ENCODE measurements at regions not wholly inside any gene's neighbourhood (a gene's known extent, or its start where the extent isn't known, plus 50 kb on each side); places are given as distances from the start of the nearest gene placed in this dataset.
"Not testable (repeated sequence)": the region's sequence is repeated elsewhere in the genome, so short reads cannot be mapped to it uniquely, and the experiment has no call there.

- H3K4me3 ChIP-seq (ENCODE audit: low read length); intact Hi-C loops (cut with DNase I); DNase-seq; H3K4me1 ChIP-seq (ENCODE audit: control insufficient read depth, insufficient read depth, low read length); ATAC-seq; H3K27ac ChIP-seq (ENCODE audit: low read length); H3K27me3 ChIP-seq (ENCODE audit: control insufficient read depth, insufficient read depth); H3K9me3 ChIP-seq (ENCODE audit: control insufficient read depth, low read length): not testable (repeated sequence)
- WGBS: 78% methylated on average over 3 of the region's 11 CpGs
Measured at GRCh38 chr15:84360902-84361301, 125.3 kb downstream of the GOLGA6L4 start.

GRCh38 chr15:84384421-84384820 is 148.8 kb downstream of the GOLGA6L4 start:
- H3K27ac ChIP-seq (ENCODE audit: low read length); H3K9me3 ChIP-seq (ENCODE audit: control insufficient read depth, low read length); ATAC-seq; DNase-seq; intact Hi-C loops (cut with DNase I); H3K4me1 ChIP-seq (ENCODE audit: control insufficient read depth, insufficient read depth, low read length); H3K27me3 ChIP-seq (ENCODE audit: control insufficient read depth, insufficient read depth); H3K4me3 ChIP-seq (ENCODE audit: low read length): not testable (repeated sequence)

- WGBS: 59% methylated on average over 8 of the region's 8 CpGs
- intact Hi-C loops (cut with DNase I): no loop called here
- H3K27me3 ChIP-seq (ENCODE audit: control insufficient read depth, insufficient read depth): no peaks in the 10 kb centered on the region
- H3K9me3 ChIP-seq (ENCODE audit: control insufficient read depth, low read length): no peaks in the 10 kb centered on the region
- no peak overlapping the region for H3K27ac ChIP-seq (ENCODE audit: low read length)
- no peak overlapping the region for H3K4me3 ChIP-seq (ENCODE audit: low read length)
- no peaks in the 10 kb centered on the region for H3K4me1 ChIP-seq (ENCODE audit: control insufficient read depth, insufficient read depth, low read length)
- DNase-seq (peak in 1 of 3 donors; percentile 32), ATAC-seq (no peak)
Measured at GRCh38 chr15:84387086-84387485, 151.5 kb downstream of the GOLGA6L4 start.

- H3K27me3 ChIP-seq (ENCODE audit: control insufficient read depth, insufficient read depth); H3K4me3 ChIP-seq (ENCODE audit: low read length); DNase-seq; H3K27ac ChIP-seq (ENCODE audit: low read length); H3K4me1 ChIP-seq (ENCODE audit: control insufficient read depth, insufficient read depth, low read length); H3K9me3 ChIP-seq (ENCODE audit: control insufficient read depth, low read length); intact Hi-C loops (cut with DNase I); ATAC-seq: not testable (repeated sequence)
- WGBS: 94% methylated on average over 1 of the region's 1 CpG
Measured at GRCh38 chr15:84388201-84388600, 152.6 kb downstream of the GOLGA6L4 start.

- H3K4me1 ChIP-seq (ENCODE audit: control insufficient read depth, insufficient read depth, low read length); DNase-seq; H3K27ac ChIP-seq (ENCODE audit: low read length); H3K9me3 ChIP-seq (ENCODE audit: control insufficient read depth, low read length); H3K4me3 ChIP-seq (ENCODE audit: low read length); intact Hi-C loops (cut with DNase I); ATAC-seq; H3K27me3 ChIP-seq (ENCODE audit: control insufficient read depth, insufficient read depth): not testable (repeated sequence)
- WGBS: 59% methylated on average over 1 of the region's 2 CpGs
Measured at GRCh38 chr15:84388638-84389037, 153.1 kb downstream of the GOLGA6L4 start.

- H3K4me1 ChIP-seq (ENCODE audit: control insufficient read depth, insufficient read depth, low read length); H3K27ac ChIP-seq (ENCODE audit: low read length); H3K4me3 ChIP-seq (ENCODE audit: low read length); ATAC-seq; H3K9me3 ChIP-seq (ENCODE audit: control insufficient read depth, low read length); H3K27me3 ChIP-seq (ENCODE audit: control insufficient read depth, insufficient read depth); DNase-seq; intact Hi-C loops (cut with DNase I): not testable (repeated sequence)
- WGBS: 60% methylated on average over 4 of the region's 4 CpGs
Measured at GRCh38 chr15:84390324-84390723, 154.8 kb downstream of the GOLGA6L4 start.

GRCh38 chr15:84391191-84391590 is 155.6 kb downstream of the GOLGA6L4 start:
- WGBS: 77% methylated on average over 3 of the region's 3 CpGs
- H3K27ac ChIP-seq (ENCODE audit: low read length): no peak overlapping the region
- DNase-seq (no peak), ATAC-seq (no peak)
- H3K4me1 ChIP-seq (ENCODE audit: control insufficient read depth, insufficient read depth, low read length): no peaks in the 10 kb centered on the region
- intact Hi-C loops (cut with DNase I): no loop called here
- H3K27me3 ChIP-seq (ENCODE audit: control insufficient read depth, insufficient read depth): no peaks in the 10 kb centered on the region
- H3K4me3 ChIP-seq (ENCODE audit: low read length): no peak overlapping the region
- H3K9me3 ChIP-seq (ENCODE audit: control insufficient read depth, low read length): no peaks in the 10 kb centered on the region

- 94% methylated on average over 7 of the region's 7 CpGs for whole genome bisulfite sequencing
- H3K4me3 ChIP-seq (ENCODE audit: low read length); H3K4me1 ChIP-seq (ENCODE audit: control insufficient read depth, insufficient read depth, low read length); H3K27me3 ChIP-seq (ENCODE audit: control insufficient read depth, insufficient read depth); ATAC-seq; H3K27ac ChIP-seq (ENCODE audit: low read length); H3K9me3 ChIP-seq (ENCODE audit: control insufficient read depth, low read length); intact Hi-C loops (cut with DNase I): not testable (repeated sequence)
- peak in 2 of 3 donors; percentile 31 to 46 for DNase-seq
Measured at GRCh38 chr15:84392020-84392419, 156.4 kb downstream of the GOLGA6L4 start.

- intact Hi-C loops (cut with DNase I); H3K27ac ChIP-seq (ENCODE audit: low read length); H3K4me3 ChIP-seq (ENCODE audit: low read length); ATAC-seq; H3K9me3 ChIP-seq (ENCODE audit: control insufficient read depth, low read length); H3K27me3 ChIP-seq (ENCODE audit: control insufficient read depth, insufficient read depth); H3K4me1 ChIP-seq (ENCODE audit: control insufficient read depth, insufficient read depth, low read length): not testable (repeated sequence)
- 74% methylated on average over 8 of the region's 8 CpGs for WGBS
- DNase-seq: peak in 2 of 3 donors; percentile 16 to 38
Measured at GRCh38 chr15:84393386-84393936, 157.9 kb downstream of the GOLGA6L4 start.

GRCh38 chr15:84393966-84394365 is 158.4 kb downstream of the GOLGA6L4 start:
- H3K4me1 ChIP-seq (ENCODE audit: control insufficient read depth, insufficient read depth, low read length); DNase-seq; H3K4me3 ChIP-seq (ENCODE audit: low read length); H3K9me3 ChIP-seq (ENCODE audit: control insufficient read depth, low read length); H3K27me3 ChIP-seq (ENCODE audit: control insufficient read depth, insufficient read depth); H3K27ac ChIP-seq (ENCODE audit: low read length); intact Hi-C loops (cut with DNase I); ATAC-seq: not testable (repeated sequence)
- WGBS: 76% methylated on average over 5 of the region's 5 CpGs

GRCh38 chr15:84395384-84395783 is 159.8 kb downstream of the GOLGA6L4 start:
- H3K4me1 ChIP-seq (ENCODE audit: control insufficient read depth, insufficient read depth, low read length); ATAC-seq; H3K27ac ChIP-seq (ENCODE audit: low read length); H3K27me3 ChIP-seq (ENCODE audit: control insufficient read depth, insufficient read depth); H3K4me3 ChIP-seq (ENCODE audit: low read length); H3K9me3 ChIP-seq (ENCODE audit: control insufficient read depth, low read length); intact Hi-C loops (cut with DNase I): not testable (repeated sequence)
- DNase-seq: peak in 2 of 3 donors; percentile 25
- 79% methylated on average over 10 of the region's 11 CpGs for WGBS

- WGBS: 63% methylated on average over 6 of the region's 6 CpGs
- DNase-seq: peak in 2 of 3 donors; percentile 31 to 69
- H3K27ac ChIP-seq (ENCODE audit: low read length): not testable (repeated sequence)
Measured at GRCh38 chr15:84395881-84396280, 160.3 kb downstream of the GOLGA6L4 start.

More at GRCh38 chr15:84395881-84396280, 160.3 kb downstream of the GOLGA6L4 start:
- H3K9me3 ChIP-seq (ENCODE audit: control insufficient read depth, low read length); intact Hi-C loops (cut with DNase I); H3K4me1 ChIP-seq (ENCODE audit: control insufficient read depth, insufficient read depth, low read length); ATAC-seq; H3K27me3 ChIP-seq (ENCODE audit: control insufficient read depth, insufficient read depth); H3K4me3 ChIP-seq (ENCODE audit: low read length): not testable (repeated sequence)

All from right cardiac atrium (tissue), 5 donors.